GM04504 (cell line): ENCODE measurements at regions not wholly inside any gene's neighbourhood (a gene's known extent, or its start where the extent isn't known, plus 50 kb on each side); places are given as distances from the start of the nearest gene placed in this dataset.

Experiments
- DNase-seq: peaks from one replicate; pipeline ENCODE4 v3.0.0-alpha.2; 2012; ENCODE audit warnings: low read depth

DNA sequence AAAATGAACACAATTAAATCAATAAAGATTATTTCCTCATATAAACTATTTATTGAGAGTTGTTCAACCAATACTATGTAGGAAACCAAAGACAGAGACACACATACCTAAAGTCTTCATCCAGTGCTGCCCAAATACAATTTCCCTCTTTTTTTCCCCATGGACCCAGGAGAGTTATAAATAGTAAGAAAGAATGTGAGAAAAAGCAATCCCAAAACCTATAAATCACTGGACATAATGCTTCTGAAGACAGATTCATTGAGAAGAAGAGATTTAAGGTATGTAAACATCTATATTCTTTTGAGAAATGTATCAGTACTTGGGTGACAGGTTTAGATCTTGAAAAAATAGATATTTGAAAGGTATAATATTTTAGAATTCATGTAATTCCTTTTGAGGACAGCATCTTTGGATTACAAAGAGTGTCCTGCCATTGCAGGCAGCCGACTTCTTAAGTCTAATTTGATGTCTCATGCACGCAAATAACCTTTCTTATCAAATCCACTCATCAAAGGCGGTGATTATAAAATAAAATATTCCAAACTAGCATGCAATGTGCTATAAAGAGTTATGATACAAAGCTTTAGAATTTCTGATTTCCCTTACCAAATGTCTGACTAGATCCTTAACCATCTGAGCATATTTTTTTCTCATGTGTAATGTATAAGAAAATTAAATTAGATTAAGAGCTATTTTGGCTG, 739.4 kb downstream of the LIG4 start:
- peak; percentile 43 for DNase-seq

DNA sequence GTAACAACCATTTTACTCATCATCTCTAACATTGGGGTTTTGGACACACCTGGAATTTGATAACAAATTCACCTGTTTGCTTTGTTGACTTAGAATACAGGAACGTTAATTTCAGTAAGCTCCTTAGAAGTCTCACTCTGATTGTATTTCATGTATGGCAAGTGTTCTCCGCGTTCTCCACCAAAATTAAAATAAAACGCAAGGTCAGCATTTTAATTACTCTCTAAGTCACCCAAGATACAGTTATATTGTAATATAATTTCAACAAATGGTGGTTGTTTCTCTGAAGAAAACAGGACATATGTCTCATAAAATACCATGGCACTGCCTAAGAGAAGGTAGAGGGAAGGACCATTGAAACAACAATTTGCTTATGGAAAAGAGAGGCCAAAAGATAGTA, 742.1 kb downstream of the LIG4 start:
- no peak for DNase-seq

DNA sequence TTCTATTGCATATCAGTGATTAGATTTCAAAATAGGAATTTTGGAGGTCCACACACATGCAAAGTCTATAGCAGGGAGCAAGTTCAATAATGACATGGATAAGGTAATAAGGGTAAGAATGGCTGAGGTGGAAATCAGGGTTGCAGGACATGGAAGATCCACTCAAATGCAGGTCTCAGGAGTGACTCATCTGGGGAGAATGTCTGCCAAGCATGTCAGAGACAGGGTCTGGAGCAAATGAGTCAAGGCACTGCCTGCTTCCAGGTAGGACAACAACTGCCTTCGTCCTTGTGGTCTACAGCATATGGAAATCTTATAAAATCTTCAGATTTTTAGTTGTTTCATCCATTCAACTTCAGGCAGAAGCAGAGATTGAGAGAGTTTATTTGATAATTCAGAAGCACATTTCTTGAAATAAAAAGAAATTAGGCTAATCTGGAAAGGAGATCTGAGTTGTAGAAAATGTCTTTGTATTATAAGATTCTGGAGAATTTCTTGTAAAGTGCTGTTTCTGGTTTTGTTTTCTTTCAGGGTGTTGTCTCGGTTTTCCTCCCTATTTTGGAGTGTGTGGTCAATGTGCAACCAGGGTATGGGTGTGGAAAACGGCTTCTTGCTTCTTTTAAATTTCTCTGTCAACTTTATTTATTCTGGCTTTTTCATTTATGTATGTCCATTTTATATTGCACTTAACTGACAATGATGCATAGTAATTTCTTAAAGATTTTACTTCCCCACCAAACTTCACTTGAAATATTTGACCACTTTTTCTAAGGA, 748.8 kb downstream of the LIG4 start:
- no peak for DNase-seq

DNA sequence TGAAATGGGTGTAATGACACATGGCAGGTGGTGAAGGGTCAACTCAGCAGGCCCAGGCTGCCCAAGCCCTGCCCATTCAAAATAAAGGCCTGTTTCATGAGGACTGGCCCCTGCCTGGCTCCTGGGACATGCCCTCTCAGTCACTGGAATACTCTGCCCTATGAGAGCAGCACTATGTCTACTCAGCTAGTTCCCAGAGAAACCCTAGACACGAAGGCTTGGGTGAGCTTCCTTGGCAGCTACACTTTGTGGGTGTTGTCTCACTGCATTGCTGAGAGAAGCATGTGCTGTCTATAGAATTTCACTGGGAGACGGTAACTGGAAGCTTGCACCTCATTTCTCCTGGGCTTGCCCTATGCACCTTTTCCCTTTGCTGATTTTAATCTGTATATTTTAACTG, 752.8 kb downstream of the LIG4 start:
- DNase-seq = no peak

DNA sequence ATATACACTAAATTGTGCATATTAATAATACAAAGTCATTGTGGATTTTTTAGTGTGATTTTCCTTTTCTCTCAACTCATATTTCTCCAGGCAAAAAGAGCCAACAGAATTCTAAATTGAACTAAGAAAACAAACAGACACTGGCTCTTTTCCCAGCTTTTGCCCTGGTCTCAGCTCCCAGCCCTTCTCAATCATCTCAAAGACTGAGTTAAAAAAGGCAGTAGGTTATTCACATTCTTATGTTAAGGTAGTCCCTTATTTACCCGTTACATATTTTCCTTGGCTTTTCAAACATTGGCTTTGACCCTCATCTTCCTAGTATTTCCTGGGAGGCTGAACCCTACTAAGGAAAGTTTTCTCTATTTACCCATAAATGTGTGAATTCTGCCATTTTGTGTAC, 753.6 kb downstream of the LIG4 start:
- DNase-seq = no peak

DNA sequence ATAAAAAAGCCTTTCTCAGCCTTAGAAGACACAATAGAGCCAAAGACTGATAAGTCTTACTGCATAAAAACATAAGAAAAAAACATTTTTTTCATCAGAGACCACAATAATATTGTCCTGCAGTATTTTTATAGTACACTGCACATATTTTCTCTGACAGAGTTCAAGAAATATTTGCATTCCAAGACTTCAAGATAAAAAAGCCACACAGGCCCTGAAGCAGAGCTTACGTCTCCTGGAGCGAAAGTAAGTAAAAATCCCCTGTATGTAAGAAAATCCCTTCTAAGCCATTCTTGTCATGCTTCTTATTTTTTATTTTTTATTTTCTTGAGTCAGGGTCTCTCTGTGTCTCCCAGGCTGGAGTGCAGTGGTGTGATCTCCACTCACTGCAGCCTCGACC, 755.9 kb downstream of the LIG4 start:
- no peak for DNase-seq

DNA sequence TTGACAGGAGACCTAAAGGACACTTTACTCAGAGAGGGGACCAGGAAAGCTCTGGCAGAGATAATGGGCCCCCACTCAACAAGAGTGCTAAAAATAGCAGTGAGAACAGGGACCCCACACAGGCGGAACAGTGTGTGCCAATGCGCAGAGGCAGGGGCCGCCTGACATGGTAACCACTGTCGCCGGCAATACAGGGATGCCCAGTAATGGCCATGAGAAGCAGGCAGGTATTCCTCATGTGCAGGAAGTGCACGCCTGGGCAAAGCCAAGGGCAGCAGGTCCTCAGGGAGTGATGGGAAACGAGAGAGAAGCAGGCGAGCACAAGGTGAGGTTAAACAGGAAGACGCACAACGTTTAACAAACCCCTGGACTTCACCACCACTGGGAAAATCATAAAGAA, 757.1 kb downstream of the LIG4 start:
- no peak for DNase-seq

DNA sequence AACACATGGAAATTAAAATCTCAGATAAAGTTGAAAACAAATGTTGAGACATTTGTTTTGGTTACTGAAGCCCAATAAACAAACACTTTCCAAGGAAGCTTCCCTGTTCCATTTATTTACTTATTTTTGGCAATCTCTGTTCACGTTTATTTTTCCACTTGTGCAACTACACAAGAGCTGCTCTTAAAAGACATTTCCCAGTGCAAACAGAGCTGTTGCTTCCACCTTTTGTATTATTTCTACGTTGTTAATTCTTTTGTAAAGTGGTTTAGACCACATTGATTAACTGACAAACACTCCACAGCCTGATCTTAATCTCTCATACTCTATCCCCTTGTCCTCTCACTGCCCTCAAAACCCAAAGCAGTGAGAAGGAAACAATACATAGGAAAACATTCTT, 757.6 kb downstream of the LIG4 start:
- no peak for DNase-seq

DNA sequence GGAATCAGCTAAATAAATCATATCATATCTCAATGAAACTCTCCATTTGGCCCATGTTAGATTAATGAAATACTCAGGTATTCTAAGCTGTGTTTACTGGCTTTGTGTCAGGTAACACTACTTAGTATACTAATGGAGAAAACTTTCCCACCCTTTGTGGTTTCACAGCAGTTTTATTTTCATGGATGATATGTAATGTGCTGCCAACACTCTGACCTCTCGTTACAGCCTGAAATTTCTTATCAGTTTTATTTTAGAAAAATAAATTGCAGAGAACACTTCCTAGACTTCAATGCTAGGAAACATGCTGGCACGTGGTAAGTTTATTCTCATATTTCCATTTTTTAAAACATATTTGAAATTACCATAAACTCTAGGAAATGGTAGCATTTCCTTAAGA, 758.9 kb downstream of the LIG4 start:
- DNase-seq = no peak

DNA sequence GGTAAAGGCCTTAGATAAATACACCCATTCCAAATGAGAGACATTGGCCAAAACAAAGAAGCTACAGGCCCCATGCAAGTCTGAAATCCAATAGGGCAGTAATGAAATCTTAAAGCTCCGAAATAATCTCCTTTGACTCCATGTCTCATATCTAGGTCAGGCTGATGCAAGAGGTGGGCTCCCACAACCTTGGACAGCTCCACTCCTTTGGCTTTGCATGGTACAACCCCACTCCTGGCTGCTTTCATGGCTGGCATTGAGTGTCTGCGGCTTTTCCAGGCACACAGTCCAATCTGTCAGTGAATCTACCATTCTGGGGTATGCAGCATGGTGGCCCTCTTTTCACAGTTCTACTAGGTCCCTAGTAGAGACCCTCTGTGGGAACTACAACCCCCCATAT, 762.5 kb downstream of the LIG4 start:
- no peak for DNase-seq

DNA sequence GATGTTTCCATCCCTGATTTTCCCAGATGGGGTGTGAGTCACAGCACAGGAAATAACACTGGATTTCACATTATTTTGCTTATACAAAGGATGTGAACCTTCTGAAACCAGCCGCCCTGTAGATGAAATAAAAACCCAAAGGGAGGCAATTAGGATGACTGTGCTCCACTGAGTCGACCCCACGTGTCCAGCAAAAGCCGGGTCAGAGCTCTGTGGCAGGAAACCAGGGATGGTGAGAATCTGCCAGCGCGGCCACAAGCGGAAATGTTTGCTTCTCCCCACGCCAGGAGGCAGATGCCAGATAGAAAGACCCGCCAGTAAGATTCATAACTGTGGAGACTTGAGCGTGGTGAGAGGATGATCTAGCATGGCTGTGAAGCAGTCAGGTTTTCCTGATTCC, 764.4 kb downstream of the LIG4 start:
- peak; percentile 94 for DNase-seq

DNA sequence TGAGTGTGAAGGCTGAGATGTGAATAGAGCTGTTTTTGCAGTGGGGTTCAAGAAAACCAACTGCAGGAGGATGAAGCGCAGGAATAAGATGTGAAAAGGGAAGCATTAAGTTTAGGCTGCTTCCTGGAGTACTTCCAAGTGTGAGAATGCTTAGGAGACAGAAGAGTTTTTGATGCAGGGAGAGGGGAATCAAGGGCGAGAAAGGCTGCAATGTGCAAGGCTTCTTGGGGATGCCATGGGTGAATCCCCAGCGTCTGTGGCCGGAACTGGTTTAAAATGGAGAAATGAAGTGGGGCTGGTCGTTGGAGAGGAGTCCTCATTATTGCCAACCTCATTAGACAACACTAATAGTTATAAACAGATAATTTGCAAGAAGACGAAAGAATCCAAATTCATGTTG, 764.9 kb downstream of the LIG4 start:
- no peak for DNase-seq

DNA sequence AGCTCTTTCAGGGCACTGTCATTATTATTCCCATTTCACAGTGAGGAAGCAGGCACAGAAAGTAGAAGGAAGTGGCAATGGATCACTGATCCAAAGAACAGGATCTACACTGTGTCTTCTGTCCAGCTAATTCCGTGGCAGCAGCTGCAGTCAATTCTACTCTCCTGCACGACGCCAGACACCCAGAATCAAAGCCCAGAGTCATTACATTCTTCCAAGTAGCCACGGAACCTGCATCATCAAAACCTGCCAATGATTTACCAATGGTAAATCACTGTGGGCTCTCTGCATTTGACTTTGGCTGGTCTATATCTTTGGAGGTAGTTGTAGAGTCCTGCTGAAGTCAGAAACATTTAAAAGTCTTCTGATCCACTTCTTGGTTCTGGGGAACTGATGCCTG, 767.7 kb downstream of the LIG4 start:
- DNase-seq = no peak

DNA sequence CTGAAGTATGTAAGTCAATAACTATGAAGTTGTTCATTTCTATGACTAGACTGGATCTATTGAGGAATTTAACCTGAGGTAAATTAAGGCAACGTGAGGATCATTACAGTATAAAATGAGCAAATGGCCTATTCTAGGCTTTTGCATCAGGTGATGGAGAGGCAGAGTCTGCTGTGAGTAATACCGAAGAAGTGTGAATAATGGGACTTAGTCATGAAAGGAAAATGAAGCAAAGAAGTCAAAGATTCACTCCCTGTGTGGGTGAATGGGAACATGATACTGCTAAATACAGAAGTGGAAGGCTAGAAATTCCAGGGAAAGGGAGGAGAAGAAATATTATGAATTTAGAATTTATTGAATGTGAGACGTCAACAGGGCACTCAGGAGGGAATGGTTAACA, 774.1 kb downstream of the LIG4 start:
- peak; percentile 47 for DNase-seq

DNA sequence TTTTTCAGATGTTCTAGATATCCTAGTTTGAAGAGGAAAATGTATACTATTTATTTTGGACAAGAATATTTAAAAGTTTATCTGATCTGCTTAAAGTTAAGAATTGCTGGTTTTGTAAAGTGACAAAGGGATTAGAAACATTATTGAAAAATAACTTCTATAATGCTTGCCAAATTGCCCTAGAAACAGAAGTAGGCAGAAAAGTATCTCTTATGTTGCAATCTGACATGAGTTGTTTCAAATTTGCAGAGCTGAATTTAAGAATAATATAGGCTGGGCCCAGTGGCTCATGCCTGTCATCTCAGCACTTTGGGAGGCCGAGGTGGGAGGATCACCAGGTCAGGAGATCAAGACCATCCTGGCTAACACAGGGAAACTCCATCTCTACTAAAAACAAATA, 777.1 kb downstream of the LIG4 start:
- DNase-seq = no peak

DNA sequence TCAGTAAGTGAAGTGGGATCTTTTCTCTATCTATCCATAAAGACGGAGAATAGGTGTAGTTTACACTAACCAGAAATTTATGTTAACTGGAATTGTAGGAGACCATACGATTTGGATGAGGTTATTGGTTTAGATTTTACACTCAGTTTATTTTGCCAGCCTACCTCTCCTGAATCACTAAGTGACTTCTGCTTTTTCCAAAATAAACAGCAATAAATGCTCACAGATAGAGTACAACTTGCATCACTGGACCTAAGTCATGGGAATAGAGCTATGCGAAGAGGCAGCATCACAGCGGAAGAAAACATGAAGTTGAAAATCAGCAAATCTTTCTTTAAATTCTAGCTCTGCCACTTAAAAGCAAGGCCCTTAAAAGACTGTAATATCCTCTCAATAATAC, 781.0 kb downstream of the LIG4 start:
- DNase-seq = no peak

DNA sequence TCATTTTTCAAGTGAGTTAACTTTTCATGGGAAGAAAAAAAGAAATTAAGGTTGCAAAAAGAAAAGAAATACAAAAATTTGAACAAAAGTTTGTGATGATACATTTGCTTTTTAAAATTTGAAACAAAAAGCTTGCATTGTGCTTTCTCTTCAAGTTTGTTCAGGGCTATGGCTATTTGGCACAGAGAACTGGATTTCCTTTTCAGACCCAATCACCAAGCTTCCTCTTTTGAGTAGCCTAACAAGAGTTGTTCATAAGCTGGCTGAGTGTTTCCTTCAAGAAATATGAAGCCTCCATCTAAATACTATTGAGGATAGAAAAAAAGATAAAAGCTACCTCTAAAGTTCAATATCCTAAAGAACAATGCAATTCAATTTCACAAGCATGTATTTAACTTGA, 787.8 kb downstream of the LIG4 start:
- DNase-seq = no peak

DNA sequence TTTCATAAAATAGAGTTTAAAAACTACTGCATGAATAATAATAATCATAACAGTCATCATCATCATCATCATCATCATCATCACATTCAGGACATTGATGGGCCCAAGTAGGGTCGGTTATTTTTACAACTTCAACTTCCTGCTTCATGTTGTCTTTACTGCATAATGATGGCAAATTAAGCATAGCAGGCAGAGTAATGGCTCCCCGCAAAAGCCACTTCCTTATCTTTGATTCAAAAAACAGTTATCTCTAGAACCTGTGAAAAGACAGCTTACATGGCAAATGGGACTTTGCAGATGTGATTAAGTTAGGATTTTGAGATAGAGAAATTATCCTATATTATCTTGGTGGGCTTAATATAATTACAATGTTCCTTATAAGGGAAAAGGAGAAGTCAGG, 792.9 kb downstream of the LIG4 start:
- no peak for DNase-seq

DNA sequence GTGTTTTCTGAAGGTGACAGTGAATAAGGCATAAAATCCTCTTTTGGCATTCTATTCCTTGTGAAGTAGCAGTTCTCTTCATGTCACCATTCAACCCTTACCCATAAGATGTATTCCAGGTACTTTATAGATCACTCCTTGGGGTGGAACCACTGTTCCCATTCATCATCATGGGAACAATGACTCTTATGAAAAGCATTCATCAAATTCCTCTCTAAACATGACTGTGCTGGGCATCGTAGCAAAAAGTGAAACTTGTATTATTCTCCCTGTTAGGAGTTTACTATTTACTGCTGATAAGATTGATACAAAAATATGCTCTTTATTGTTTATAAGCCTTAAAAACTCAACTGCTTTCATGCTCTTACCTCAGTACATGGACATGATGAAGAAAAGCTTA, 793.4 kb downstream of the LIG4 start:
- DNase-seq = no peak

DNA sequence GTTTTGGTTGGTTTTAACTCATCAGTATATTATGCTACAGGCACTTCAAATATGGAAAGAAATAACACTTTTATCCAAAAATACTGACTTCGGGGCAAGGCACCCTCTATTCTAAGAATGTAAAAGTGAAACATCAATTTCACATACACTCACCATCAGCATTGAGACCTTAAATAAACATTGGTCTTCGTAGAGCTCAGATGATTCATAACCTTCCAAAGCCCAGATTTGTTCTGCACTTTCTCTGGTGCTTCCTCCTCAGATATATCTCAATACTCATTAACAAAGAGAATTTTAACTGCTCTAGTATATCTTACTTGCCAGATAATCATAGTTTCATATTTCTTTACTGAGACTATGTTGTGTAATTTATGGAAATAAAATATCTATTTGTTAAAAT, 794.3 kb downstream of the LIG4 start:
- DNase-seq = no peak

DNA sequence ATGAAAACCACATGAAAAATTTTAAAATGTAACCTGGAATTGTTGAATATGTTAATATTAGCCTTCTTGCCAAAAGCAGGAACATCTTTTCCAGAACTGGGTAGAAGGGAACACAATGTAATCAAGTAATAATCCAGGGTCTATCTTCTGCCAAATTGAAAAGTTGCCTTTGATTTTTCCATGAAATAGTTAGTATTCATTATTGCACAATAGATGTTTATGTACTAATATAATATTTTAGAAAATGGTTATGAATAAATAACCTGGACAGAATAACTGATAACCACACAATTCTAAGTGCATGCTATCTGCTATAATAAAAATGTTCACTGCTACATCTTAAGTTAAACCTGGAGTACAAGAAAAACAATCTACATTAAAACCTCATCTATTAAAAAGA, 802.3 kb downstream of the LIG4 start:
- DNase-seq = no peak

DNA sequence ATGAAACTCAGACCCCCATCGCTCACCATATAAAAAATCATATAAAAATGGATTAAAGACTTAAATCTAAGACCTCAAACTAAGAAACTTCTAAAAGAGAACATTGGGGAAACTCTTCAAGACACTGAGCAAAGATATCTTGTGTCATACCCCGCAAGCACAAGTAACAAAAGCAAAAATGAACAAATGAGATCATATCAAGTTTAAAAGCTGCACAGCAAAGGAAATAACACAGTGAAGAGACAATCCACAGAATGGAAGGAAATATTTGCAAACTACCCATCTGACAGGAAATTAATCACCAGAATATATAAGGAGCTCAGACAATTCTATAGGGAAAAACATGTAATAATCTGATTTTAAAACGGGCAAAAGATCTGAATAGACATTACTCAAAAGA, 808.3 kb downstream of the LIG4 start:
- DNase-seq = no peak

DNA sequence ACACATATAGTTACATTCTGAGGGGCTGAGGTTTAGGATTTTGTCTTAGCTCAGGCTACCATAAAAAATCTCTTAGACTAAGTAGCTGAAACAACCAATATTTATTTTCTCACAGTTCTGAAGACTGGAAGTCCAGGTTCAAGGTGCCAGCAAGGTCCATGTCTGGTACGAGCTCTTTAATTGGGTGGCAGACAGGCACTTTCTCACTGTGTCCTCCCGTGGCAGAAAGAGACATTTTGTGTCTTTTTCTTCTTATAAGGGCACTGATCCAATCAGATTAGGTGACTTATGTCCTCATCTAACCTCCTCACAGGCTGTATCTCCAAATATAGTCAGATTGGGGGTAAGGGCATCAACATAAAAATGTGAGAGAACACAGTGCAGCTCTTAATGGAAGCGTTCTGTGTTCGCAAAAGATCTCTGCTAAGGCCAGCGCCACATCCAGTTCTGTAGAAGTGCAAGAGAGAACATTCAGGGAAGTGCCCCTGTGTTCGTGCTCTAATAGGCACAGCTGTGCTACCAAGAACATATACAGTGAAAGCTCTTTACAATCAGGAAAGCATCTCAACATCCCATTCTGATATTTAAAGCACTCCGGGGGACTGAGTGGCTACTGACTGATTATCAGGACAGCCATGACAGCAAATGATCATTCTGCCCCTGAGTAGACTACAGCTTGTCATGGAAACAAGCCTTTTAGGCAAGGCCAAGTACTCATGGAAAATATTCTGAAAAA, 819.2 kb downstream of the LIG4 start:
- no peak for DNase-seq
